Sigmoid colon (tissue), 4 donors: ENCODE measurements at regions not wholly inside any gene's neighbourhood (a gene's known extent, or its start where the extent isn't known, plus 50 kb on each side); places are given as distances from the start of the nearest gene placed in this dataset.

Source experiments
- EP300 ChIP-seq, 4 donors: sonication (generic); formaldehyde crosslinking; IDR thresholded peaks; one replicate each; pipeline ENCODE4 v1.6.1; 2017; ENCODE audit warnings: antibody characterized with exemption in 4 of 4
- POLR2A ChIP-seq, 2 donors: fragments of 450-650 bp; IDR thresholded peaks; one replicate each; pipeline ENCODE4 v1.6.1; 2016; ENCODE audit warnings: antibody characterized with exemption in 2 of 2, mild to moderate bottlenecking in 2 of 2, moderate library complexity in 2 of 2
- POLR2AphosphoS5 ChIP-seq, 4 donors: sonication (generic); formaldehyde crosslinking; IDR thresholded peaks; one replicate each; pipeline ENCODE4 v1.6.1; 2017; ENCODE audit warnings: antibody characterized with exemption in 4 of 4
- TF ChIP-seq, protein P1 (sequence below), 4 experiments: fragments of 450-650 bp in 3 of 4; fragments of 200-600 bp in 1 of 4; IDR thresholded peaks; one replicate each; pipeline ENCODE4 v1.5.1; 2016 to 2019; ENCODE audit warnings: antibody characterized with exemption in 4 of 4, mild to moderate bottlenecking in 3 of 4, moderate library complexity in 2 of 4

GRCh38 chr5:2511126-2511525 lies 240.4 kb downstream of the IRX2 start:
- TF ChIP-seq, protein P1, sequence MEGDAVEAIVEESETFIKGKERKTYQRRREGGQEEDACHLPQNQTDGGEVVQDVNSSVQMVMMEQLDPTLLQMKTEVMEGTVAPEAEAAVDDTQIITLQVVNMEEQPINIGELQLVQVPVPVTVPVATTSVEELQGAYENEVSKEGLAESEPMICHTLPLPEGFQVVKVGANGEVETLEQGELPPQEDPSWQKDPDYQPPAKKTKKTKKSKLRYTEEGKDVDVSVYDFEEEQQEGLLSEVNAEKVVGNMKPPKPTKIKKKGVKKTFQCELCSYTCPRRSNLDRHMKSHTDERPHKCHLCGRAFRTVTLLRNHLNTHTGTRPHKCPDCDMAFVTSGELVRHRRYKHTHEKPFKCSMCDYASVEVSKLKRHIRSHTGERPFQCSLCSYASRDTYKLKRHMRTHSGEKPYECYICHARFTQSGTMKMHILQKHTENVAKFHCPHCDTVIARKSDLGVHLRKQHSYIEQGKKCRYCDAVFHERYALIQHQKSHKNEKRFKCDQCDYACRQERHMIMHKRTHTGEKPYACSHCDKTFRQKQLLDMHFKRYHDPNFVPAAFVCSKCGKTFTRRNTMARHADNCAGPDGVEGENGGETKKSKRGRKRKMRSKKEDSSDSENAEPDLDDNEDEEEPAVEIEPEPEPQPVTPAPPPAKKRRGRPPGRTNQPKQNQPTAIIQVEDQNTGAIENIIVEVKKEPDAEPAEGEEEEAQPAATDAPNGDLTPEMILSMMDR (IDR thresholded peaks at IDR 0.05) = no peak
- TF ChIP-seq POLR2A (IDR thresholded peaks at IDR 0.05) = no peak
- TF ChIP-seq POLR2AphosphoS5 (IDR thresholded peaks at IDR 0.05) = no peak
- no peak for TF ChIP-seq EP300 (IDR thresholded peaks at IDR 0.05)
